ENCODE measurements at regions not wholly inside any gene's neighbourhood (a gene's known extent, or its start where the extent isn't known, plus 50 kb on each side); places are given as distances from the start of the nearest gene placed in this dataset.

GRCh38 chr6:14630016-14630415, 512.4 kb downstream of the CD83 start:
- DNase-seq: no peak

GRCh38 chr6:14633479-14633878, 515.9 kb downstream of the CD83 start:
- no peak for DNase-seq

GRCh38 chr6:14634072-14634471, 516.5 kb downstream of the CD83 start:
- DNase-seq: no peak

DNA sequence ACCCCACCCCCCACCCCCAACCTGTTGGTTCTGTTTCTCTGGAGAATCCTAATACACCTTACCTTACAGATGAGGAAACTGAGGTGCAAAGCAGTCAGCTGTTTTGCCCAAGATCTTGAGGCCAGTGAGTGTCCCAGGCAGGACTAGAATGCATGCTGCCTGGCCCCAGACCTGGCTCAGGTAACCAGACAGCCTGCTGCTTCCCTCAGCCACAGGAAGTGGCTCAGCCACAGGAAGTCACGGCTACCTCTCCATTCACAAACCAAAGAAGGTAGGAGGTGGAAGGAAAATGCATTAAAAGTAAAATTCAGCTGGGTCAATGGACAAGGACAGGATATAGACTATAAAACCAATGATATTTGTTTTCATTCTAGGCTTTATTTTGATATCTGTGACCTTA, 517.6 kb downstream of the CD83 start:
- no peak for DNase-seq

GRCh38 chr6:14635934-14636591, 518.5 kb downstream of the CD83 start:
- no peak for DNase-seq

- DNase-seq: no peak
These were observed 520.9 kb downstream of the CD83 start for GRCh38 chr6:14638435-14638905.

DNA sequence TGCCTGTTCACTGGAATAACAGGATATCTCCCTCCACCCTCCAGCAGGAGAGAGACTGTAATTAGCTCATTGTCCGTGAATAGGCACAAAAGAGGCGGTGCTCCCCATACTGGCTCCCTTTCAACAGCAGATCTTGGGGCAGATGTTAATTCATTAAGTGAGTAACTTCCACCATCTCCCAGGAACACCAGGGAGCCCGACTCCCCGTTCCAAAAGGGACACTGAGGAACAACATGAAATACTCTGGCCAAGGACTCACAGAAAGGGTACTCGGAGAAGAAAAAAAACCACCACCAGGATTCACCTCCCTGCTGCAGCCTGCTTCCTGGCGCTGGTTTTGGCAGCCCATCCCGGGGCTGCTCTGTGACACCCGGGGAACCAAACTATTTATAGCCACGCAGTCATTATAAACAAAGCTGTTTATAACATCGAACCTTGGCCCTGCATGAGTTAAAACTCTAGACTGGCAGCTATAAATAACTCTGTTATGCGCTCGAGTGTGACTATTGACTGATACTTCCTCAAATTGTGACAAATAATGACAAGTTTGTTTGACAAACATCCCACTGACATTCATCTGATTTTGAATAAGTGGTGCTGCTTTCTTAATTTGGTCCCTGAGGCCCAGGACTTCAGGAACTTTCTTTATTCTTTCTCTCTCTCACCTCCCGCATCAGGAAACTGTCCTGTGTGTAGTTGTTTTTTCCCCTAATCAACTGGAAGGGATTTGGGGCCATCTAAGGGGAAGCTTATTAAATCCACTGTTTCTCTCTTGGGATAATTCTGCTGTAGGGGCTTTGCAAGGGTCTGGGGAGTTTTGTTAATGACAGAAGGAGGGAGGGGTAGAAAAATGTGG, 521.6 kb downstream of the CD83 start:
- DNase-seq: peak in 2 of 56 donors; percentile 14 to 18

GRCh38 chr6:14639983-14640599, 522.5 kb downstream of the CD83 start:
- no peak for DNase-seq

DNA sequence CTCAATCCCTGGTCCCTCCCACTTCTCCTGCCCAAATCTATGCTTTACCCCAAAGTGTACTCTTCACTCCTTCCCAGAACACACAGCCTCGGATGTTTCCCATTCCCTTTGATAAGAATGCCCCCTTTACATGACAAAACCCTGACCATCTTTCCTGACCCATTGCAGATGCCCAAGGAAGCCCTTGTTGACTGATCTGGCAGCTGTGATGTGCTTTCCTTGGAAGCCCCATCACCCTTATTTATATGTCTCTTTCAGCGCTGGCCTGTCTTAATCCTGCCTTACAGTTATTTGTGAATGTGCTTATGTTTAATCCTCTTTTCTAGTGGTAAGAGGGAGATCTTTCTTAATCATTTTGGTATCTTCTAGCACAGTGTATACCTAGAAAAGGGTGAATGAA, 523.1 kb downstream of the CD83 start:
- no peak for DNase-seq

GRCh38 chr6:14641423-14642135, 524.0 kb downstream of the CD83 start:
- DNase-seq: no peak

GRCh38 chr6:14642136-14642505, 524.5 kb downstream of the CD83 start:
- DNase-seq: peak in 3 of 56 donors; percentile 4 to 30 (median 7)

DNA sequence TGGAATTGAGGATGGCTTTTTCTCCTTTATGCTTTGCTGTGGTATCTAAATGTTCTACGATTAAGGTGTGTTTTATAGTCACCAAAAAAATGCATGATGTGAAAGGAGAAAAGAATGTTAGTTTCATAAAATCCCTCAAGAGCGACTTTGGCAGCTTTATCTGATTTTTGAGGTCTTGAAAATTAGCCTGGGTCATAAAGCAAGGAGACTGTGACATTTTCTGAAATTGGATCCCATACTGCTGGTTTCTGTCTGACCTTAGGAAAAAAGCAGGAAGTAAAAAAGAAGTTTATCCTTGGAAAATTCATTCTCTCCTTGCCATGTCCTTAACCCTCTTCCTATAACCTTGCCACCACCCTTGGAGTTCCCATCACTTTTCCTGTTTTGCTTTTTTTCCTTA, 525.3 kb downstream of the CD83 start:
- DNase-seq: no peak

- no peak for DNase-seq
These were observed 526.8 kb downstream of the CD83 start for GRCh38 chr6:14644381-14644780.

- DNase-seq: no peak
These were observed 527.6 kb downstream of the CD83 start for GRCh38 chr6:14645221-14645620.

GRCh38 chr6:14645841-14646240, 528.3 kb downstream of the CD83 start:
- no peak for DNase-seq

- DNase-seq: no peak
These were observed 528.8 kb downstream of the CD83 start for GRCh38 chr6:14646371-14646770.

DNA sequence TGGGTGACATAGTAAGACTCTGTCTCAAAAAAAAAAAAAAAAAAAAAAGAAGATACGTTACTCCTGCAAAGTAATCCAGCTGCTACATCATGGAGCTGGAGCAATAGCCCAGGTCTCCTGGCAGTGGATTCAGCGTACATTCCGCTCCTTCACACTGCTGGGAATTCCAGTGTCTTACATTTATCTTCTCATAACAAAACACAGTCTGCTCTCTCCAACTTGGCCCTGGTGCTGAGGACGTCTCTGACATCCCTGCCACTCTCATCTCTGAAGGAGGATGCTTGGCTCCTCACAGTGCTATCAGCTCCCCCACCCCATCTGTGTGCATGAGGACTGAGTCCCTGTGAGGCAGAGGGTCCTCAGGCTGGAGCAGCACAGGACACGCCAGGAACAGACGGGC, 529.8 kb downstream of the CD83 start:
- no peak for DNase-seq

GRCh38 chr6:14652536-14652935, 535.0 kb downstream of the CD83 start:
- DNase-seq: no peak

DNA sequence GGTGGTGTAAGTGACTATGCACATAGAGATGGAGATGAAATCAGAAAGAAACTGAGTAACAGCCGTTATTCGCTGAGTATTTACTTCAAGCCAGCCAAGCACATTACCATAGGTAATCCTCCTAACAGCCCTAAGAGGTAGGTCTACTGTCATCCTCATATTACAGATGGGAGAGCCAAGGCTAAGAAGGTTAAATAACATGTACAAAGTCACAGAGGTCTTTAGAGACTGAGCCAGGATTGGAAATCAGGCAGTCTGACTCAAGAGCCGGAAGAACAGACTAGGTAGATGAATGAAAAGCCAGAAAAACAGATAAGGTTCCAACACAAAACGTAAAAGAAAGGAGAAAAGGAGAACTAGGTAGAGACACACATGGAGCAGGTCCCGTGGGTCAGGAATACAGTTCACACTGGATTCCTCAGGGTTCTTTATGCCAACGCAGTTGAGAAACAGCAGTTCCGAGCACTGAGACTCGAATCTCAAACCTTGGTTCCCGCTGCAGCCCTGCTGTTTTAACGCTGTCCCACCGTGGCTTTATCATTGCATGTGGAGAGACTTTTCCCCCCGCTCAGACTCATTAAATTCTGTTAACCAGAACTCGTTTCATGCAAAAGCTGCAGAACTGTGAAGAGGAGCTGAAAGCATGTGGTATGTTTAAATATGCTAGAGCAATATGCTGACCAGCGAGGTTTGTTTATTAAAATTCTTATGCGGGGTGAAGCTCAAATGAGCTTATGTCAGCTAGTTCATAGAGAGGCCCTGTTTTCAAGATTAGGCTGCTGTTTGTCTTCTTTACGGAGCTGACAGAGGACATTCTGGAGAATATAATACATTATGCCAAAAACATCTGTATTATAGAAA, 537.9 kb downstream of the CD83 start:
- no peak for DNase-seq

- no peak for DNase-seq
These were observed 538.5 kb downstream of the CD83 start for GRCh38 chr6:14656078-14656521.

DNA sequence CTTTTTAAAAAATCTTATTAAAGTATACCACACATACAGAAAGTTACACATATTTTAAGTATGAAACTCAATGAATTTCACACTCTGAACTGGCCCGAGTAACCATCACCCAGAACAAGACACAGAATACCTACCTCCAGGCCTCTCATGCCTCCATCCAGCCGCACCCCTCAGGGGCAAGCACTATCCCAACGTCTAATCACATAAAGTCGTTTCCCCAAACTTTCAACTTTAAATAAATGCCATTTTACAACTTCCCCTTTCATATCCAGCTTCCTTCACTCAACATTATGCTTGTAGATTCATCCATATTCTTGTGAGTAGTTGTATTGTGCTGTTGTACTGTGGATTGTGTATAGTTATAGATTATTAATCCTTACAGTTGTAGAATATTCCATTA, 539.1 kb downstream of the CD83 start:
- DNase-seq: no peak

All from nucleus accumbens (tissue), 56 donors.